Pancreas (tissue), 10 donors: ENCODE measurements at regions not wholly inside any gene's neighbourhood (a gene's known extent, or its start where the extent isn't known, plus 50 kb on each side); places are given as distances from the start of the nearest gene placed in this dataset.

Source experiments
- ATAC-seq, 4 donors: fragments of 200-7000 bp; cut with Tn5 transposase; one replicate each; pipeline versions ENCODE4 v1.8.0 to v1.9.1; 2020; ENCODE audit warnings: mild to moderate bottlenecking in 4 of 4, moderate library complexity in 4 of 4
- DNase-seq, 6 donors: peaks; one replicate each; pipeline ENCODE4 v3.0.0-alpha.2; 2020
- FAIRE-seq: peaks from 2 replicates; lab custom pipeline; 2012; peaks lifted over from hg19 to GRCh38; lab: Jason Lieb, UNC
- H3K27ac ChIP-seq, 4 donors: fragments of 200-600 bp; sonication (generic); 1 replicate in 3 of 4; 2 replicates in 1 of 4; pipeline versions ENCODE4 v1.5.0 to v1.8.0; 2020
- H3K27me3 ChIP-seq, 4 donors: fragments of 200-600 bp; one replicate each; pipeline ENCODE4 v1.8.0; 2021
- H3K36me3 ChIP-seq, 3 donors: fragments of 200-600 bp; sonication (generic) in 1 of 3; one replicate each; pipeline versions ENCODE4 v1.5.0 to v1.8.0; 2020 to 2021
- H3K4me1 ChIP-seq, 3 donors: fragments of 200-600 bp; one replicate each; pipeline ENCODE4 v1.8.0; 2021
- H3K4me3 ChIP-seq, 4 donors: fragments of 200-600 bp; sonication (generic) in 2 of 4; one replicate each; pipeline versions ENCODE4 v1.5.0 to v1.8.0; 2020 to 2021
- H3K9me3 ChIP-seq, 4 donors: fragments of 200-600 bp; one replicate each; pipeline ENCODE4 v1.8.0; 2021
- CTCF ChIP-seq, 4 donors: fragments of 200-600 bp; sonication (generic) in 3 of 4; IDR thresholded peaks; one replicate each; pipeline versions ENCODE4 v1.5.0 to v1.8.0; 2021; ENCODE audit warnings: antibody characterized with exemption in 4 of 4
- WGBS, 2 donors: extraction: QIAGEN DNeasy Blood & Tissue Kit; methylation state at CpG; one replicate each; pipeline ENCODE4 v1.1.7; 2013; 5-methylcytosine and 5-hydroxymethylcytosine counted together
- intact Hi-C, 3 donors: fragments of 100-400 bp; cut with DNase I; formaldehyde crosslinking; loops; one replicate each; pipeline versions ENCODE4 v1.11.1 to v1.14.2; 2022
- donor health status: healthy with polysubstance abuse.
- donor health status: DM: no; HTN: no; CAD: no; lungs with moderate emphysema.
- donor health status: DM: no; HTN: no; CAD: no.
- donor health status: control.
- donor health status: control.
- donor health status: Bipolar disorder and iron deficiency.
- donor health status: DM: yes; HTN: yes; CAD: no.
- donor health status: DM: no; HTN: no; CAD: no.
- donor health status: DM: no; HTN: no; CAD: no.
- donor health status: DM: yes; HTN: yes; CAD: no.

GRCh38 chr13:104034891-104035290, 968.7 kb upstream of the SLC10A2 start:
- no peak for DNase-seq
- no peak for ATAC-seq
- Histone ChIP-seq H3K27me3 (no peaks in the 10 kb centered on the region), H3K36me3 (no peaks in the 10 kb centered on the region), H3K9me3 (no peaks in the 10 kb centered on the region), H3K27ac (no peak overlapping the region), H3K4me1 (no peaks in the 10 kb centered on the region), H3K4me3 (no peak overlapping the region)
- intact Hi-C loops = no loop called here
- no peak for FAIRE-seq
- 72 to 85% methylated on average over 2 of the region's 2 CpGs for WGBS, 2 donors
- no peak for TF ChIP-seq CTCF (IDR thresholded peaks at IDR 0.05)

- FAIRE-seq = no peak
- H3K27ac ChIP-seq = no peak overlapping the region
- H3K4me3 ChIP-seq = no peak overlapping the region
- H3K4me1 ChIP-seq = peaks cover 0 to 11% (median 5%) of the 10 kb centered on the region in 3 donors
- no peaks in the 10 kb centered on the region for H3K27me3 ChIP-seq
- no peaks in the 10 kb centered on the region for H3K9me3 ChIP-seq
- no peak for ATAC-seq
- no peaks in the 10 kb centered on the region for H3K36me3 ChIP-seq
- intact Hi-C loops = no loop called here
- WGBS, 2 donors = 51 to 52% methylated on average over 2 of the region's 2 CpGs
- no peak for DNase-seq
- TF ChIP-seq CTCF (IDR thresholded peaks at IDR 0.05) = no peak
Observed at GRCh38 chr13:104025303-104025702, 959.1 kb upstream of the SLC10A2 start.

- Histone ChIP-seq H3K4me1 (peaks cover 0 to 11% (median 5%) of the 10 kb centered on the region in 3 donors), H3K4me3 (no peak overlapping the region), H3K36me3 (no peaks in the 10 kb centered on the region), H3K27me3 (no peaks in the 10 kb centered on the region), H3K27ac (no peak overlapping the region), H3K9me3 (no peaks in the 10 kb centered on the region)
- FAIRE-seq = no peak
- intact Hi-C loops = no loop called here
- ATAC-seq = no peak
- DNase-seq = no peak
- no peak for TF ChIP-seq CTCF (IDR thresholded peaks at IDR 0.05)
- WGBS, 2 donors = 66 to 79% methylated on average over 4 of the region's 4 CpGs
Observed at GRCh38 chr13:104024416-104025170, 958.4 kb upstream of the SLC10A2 start.

GRCh38 chr13:104021806-104022397, 955.7 kb upstream of the SLC10A2 start:
- H3K9me3 ChIP-seq = no peaks in the 10 kb centered on the region
- no peaks in the 10 kb centered on the region for H3K27me3 ChIP-seq
- FAIRE-seq = peak; percentile 65
- no peak for DNase-seq
- no peak for ATAC-seq
- WGBS, 2 donors = 92 to 98% methylated on average over 4 of the region's 4 CpGs
- TF ChIP-seq CTCF (IDR thresholded peaks at IDR 0.05) = no peak
- H3K4me3 ChIP-seq = no peak overlapping the region
- H3K4me1 ChIP-seq = peaks cover 0 to 3% (median 0%) of the 10 kb centered on the region in 3 donors
- intact Hi-C loops = no loop called here
- H3K36me3 ChIP-seq = no peaks in the 10 kb centered on the region
- no peak overlapping the region for H3K27ac ChIP-seq

- FAIRE-seq (no peak), DNase-seq (no peak), ATAC-seq (no peak)
- no peak overlapping the region for H3K4me3 ChIP-seq
- H3K4me1 ChIP-seq = peaks cover 0 to 7% (median 0%) of the 10 kb centered on the region in 3 donors
- WGBS, 2 donors = 44 to 54% methylated on average over 2 of the region's 2 CpGs
- no peak overlapping the region for H3K27ac ChIP-seq
- no peaks in the 10 kb centered on the region for H3K36me3 ChIP-seq
- intact Hi-C loops = no loop called here
- TF ChIP-seq CTCF (IDR thresholded peaks at IDR 0.05) = no peak
- H3K9me3 ChIP-seq = no peaks in the 10 kb centered on the region
- no peaks in the 10 kb centered on the region for H3K27me3 ChIP-seq
Observed at GRCh38 chr13:104017317-104017716, 951.1 kb upstream of the SLC10A2 start.
